ENCODE measurements at regions not wholly inside any gene's neighbourhood (a gene's known extent, or its start where the extent isn't known, plus 50 kb on each side); places are given as distances from the start of the nearest gene placed in this dataset.
"Not testable (repeated sequence)": the region's sequence is repeated elsewhere in the genome, so short reads cannot be mapped to it uniquely, and the experiment has no call there.

DNA sequence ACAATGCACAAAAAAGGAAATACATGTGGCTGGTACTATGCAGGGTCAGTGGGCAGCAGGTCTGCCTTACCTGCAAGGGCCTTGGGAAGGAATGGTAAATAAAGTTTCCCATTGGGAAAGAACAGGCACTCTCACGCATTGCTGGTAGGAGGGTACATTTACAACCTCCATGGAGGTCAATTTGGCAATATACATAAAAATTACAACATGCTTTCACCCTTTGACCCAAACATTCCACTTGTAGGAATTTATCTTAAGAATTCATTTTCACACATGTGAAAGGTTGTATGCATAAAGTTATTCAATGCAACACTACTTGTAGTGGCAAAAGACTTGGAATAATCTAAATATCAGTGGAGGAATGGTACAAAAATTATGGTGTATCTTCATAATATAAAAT is 216.4 kb downstream of the DLEU7 start:
- DNase-seq: no peak

DNA sequence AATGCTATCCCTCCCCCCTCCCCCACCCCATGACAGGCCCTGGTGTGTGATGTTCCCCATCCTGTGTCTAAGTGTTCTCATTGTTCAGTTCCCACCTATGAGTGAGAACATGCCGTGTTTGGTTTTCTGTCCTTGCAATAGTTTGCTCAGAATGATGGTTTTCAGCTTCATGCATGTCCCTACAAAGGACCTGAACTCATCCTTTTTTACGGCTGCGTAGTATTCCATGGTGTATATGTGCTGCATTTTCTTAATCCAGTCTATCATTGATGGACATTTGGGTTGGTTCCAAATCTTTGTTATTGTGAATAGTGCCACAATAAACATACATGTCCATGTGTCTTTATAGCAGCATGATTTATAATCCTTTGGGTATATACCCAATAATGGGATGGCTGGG is 215.0 kb downstream of the DLEU7 start:
- DNase-seq: not testable (repeated sequence)

DNA sequence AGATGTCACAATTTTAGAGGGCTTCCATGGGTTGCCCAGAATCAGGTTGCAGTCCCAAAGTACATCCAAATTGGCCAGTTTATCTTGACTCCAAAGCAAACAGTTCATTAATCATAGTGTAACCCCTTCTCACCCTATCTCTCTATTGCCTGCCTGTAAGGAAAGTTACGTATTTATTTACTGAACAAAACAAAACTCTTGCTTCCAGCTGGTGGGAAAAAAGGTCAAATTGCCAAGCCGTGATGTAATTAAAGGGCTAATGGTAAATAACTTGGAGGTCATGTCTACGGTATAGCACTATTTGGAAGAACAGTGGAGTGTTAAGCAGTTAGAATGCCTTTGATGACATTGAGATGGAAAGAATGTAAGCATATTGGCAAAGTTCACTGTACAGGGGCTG is 214.0 kb downstream of the DLEU7 start:
- no peak for DNase-seq

DNA sequence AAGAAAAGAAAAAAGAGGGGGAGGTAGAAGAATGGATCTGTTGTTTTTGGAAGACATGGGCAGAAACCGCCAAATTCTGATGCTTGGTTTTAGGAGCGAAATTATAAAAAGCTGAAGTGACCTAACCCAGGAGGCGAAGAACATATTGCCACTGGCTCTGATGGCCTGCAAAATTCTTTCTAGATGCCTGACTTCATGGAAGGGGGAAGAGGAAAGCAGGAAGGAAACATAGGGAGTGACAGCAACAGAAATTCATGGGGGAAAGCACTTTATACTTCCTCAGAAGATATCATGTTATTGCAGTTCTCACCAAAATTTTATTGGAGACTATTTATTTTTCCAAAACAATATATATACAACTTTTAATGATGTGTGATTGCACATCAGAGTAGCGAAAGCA is 213.5 kb downstream of the DLEU7 start:
- DNase-seq: no peak

DNA sequence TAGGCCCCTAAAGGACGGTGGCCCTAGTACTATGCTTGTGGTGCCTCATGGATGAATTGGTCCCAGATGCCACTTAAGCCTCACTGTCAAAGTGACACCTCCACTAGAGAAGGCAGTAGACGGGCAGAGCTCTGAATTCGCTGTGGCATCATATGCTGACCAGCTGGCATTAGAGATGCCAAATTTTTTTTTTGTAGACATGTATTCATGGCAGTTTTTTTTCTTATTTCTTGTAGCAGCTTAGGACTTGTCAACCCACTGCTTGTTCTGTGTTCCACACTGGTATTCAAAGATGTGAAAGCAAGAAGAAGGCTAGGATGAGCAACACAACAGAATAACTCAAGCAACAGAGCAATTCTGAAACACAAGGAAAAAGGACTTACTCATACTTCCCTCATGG is 212.5 kb downstream of the DLEU7 start:
- no peak for DNase-seq

DNA sequence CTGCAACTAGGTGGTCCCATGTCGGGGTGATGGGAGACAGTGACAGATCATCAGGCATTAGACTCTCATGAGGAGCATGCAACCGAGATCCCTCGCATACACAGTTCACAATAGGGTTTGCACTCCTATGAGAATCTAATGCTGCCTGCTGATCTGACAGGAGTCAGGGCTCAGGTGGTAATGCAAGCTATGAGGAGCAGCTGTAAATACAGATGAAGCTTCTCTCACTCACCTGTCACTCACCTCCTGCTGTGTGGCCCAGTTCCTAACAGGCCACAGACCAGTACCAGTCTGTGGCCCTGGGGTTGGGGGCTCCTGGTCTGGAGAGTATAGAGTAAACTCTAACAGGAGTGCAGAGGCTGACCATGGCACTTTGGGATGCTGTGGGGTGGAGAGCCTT is 209.2 kb downstream of the DLEU7 start:
- no peak for DNase-seq

DNA sequence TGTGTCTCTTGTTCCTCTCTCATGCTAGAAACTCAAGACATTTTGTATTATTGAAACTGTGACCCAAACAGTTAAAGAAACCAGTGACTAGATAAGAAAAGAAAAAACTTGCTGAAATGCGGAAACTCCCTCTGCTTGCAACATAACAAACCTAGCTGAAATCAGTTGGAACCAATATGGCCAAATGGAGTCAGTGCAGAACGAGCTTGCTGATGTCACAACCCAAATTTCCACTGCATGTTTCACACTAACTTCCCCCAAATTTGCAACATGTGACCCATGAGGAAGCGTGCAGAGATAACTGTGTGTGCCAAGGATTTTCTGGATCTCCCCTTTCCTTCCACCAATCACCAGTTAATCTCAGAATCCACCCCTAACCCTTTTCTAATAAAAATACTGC is 208.0 kb downstream of the DLEU7 start:
- DNase-seq: peak; percentile 28 to 32

DNA sequence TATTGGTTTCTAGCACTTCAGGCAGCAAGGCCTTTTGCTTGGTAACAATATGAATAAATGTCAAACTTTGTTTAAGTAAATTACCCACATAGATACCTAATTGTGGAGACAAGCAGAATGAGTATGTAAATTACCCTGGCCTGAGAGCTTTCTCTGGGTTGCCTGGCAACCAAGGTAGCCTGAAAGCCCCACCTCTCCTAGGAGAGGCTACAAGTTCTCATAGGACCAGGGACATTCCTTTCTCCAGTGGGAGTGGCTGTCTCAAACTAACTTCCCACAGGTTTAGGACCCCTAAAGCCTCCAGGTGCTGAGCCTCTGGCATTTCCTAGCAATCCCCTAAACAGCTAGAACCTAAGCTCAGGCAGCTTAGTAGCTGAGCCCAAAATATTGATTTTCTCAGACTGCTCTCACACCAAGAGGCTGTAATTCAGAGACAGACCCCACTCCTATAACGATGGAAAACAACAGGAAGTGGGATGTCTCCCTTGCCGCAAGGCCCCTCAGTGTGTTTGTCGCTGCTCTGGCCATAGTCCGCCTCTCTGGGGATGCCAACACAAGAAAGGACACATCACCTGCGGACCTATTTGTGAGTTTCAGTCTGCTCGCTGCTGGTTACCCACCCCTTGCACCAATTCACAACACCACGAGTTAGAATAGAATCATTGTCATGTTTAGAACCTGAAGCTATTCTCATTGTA is 207.3 kb downstream of the DLEU7 start:
- DNase-seq: no peak

DNA sequence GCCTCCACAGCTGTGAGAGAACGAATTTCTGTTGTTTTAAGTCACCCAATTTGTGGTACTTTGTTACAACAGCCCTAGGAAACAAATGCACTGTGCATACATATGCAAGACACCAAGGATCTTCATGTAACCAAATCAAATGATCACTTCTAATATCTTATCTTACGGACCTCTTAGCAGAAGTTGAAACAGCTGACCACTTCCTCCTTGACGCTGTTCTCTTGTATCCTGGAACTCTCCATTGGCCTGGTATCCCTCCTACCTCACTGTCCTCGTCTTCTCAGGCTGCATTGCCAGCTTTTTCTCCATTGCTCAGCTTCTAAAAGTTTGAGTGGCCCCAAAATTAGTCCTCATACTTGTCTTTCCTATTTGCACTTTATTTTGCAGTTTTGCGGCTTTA is 200.4 kb downstream of the DLEU7 start:
- DNase-seq: no peak

DNA sequence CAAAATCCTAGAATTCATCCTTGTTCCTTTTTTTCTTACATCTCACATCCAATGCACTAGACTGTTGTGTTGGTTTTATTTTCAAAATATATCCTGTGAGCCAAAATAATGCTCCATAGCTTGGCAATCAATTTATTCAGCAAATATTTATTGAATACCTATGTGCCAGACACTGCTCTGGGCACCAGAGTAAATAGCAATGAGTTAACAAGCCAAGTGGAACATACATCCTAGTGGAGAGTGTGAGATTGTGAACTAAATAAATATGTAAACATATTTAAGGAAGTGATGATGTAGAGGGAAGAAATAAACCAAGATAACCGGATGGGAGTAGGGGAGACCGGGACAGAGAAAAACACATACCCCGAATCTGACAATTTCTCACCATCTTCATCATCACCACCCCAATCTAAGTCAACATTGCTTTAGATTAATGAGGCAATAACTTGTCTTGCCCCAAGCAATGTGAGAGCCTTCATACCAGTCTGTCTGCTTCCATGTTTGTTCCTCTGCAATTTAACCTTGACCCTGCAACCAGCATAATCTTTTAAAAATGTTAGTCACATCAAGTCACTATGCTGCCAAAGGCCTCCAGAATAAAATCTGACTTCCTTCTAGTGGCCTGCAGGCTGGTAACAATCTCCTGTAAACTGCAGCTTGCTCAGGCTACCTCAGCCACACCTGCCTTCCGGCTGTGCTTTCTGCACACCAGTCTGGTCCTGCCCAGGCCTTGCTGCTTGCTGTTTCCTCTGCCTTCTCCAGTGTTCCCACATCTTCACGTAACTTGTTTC is 199.2 kb downstream of the DLEU7 start:
- DNase-seq: no peak

DNA sequence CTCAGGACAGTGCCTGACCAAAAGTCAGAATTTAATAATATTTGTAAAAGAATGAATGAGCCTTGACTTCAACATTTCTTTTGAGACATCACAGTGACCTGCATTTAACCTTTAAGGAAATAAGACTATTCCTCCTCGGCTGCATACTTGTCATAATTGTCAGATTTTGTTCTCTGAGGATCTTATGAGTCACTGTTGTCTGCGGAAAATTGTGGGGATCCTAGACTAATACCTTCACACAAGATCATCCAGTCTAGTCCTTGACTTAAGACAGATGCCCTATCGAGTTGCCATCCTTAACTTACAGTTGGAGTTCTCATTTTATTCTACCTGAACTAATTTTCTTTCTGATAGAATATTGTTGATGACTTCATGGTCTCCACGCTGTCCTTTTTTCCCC is 198.4 kb downstream of the DLEU7 start:
- no peak for DNase-seq

DNA sequence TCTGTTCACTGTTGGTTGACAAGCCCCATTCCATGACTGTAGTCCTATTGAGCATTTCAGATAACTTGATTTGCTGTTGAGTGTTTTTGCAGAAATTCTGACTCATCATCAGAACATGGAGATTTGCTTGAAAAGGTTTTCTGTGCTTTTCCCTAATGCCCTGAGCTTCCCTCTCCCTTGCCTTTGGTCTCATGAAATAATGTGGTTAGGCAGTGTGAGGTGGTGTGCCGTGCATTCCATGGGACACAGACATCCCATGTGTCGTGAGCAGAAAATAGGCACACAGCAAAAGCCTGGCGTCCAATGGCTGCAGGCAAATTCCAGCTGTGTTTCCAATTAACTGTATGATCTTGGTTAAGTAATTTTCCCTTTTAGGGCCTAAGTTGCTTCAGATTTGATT is 197.4 kb downstream of the DLEU7 start:
- DNase-seq: no peak

DNA sequence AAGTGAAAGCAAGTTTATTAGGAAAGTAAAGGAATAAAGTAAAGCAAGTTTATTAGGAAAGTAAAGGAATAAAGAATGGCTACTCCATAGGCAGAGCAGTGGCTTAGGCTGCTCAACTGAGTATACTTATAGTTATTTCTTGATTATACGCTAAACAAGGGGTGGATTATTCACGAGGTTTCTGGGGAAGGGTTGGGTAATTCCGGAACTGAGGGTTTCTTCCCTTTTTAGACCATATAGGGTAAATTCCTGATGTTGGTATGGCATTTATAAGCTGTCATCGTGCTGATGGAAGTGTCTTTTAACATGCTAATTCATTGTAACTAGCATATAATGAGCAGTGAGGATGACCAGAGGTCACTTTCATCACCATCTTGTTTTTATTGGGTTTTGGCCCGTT is 194.3 kb downstream of the DLEU7 start:
- no peak for DNase-seq

DNA sequence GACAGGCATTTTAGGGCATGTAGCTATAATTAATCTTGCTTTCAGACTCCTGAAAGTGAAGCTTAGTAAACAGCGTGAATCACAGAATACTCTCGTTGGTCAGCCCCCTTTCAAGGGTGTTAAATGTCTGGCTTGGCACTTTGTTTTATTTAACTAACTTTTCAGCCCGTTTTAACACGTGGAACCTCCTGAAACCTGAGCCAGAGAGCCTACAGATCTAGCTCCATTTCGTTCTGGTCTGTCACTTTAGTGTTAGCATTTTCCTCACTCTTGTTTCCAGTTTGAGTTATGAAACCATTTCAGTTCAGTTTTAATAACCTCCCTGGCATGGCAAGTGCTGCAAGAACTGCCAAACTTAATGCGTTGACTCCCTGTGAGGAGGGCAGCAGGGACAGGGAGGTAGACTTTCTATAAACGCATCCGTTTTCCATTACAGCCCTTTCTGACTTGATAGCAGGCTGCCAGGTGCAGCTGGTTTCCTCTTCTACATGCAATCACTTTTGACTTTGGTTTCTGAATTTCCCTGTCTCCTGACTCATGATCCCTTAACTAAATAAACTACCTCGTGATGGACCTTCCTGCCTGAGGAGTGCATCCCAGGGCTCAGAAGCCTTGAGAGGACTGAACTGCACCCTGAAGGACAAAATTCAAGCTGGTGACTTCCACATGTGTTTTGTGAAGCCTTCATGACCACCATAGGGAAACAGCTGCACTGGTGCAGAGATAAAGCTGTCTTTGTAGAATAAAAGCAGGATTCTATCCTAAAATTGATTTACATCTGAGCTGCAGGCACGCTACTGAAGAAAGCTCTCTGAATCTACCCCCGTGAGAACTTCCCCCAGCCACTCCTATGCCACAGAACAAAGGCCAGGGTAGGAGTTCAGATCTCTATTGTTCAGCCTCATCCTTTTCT is 192.6 kb downstream of the DLEU7 start:
- no peak for DNase-seq

DNA sequence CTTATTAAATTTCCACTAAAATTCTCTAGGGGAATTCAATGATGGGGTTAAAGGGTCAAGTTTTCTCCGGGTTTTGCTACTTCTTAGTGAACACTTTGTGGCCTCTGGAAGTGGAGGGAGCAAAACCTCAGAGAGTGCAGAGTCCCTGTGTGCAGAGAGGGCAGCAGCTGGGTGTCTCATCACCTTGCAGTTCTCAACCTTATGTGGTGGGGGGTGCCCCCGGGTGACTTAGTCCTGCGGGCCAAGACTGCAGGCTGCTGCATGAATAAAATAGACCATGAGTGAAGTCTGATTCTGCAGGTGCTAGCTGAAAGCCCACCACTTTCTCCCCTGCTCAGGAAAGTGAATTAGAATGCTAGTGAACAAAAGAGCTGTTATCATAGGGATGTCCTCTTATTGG is 191.6 kb downstream of the DLEU7 start:
- no peak for DNase-seq

DNA sequence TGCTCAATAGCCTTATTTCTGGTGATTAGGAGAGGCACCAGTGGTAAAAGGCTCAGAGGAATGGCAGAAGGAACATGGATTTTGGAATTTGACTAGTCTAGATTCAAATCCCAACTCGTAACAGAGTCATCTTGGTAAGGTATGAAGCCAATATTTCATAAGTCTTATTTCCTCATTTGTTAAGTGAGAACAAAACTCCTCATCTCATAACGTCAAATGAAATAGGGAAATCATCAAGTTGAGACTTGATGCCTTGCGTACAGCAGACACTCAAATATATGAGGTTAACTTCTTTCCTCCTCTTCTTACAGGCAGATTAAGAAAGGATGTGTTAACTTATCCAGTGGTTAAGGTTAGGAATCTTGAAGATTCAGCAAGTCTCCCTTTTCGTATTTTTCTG is 189.2 kb downstream of the DLEU7 start:
- DNase-seq: no peak

DNA sequence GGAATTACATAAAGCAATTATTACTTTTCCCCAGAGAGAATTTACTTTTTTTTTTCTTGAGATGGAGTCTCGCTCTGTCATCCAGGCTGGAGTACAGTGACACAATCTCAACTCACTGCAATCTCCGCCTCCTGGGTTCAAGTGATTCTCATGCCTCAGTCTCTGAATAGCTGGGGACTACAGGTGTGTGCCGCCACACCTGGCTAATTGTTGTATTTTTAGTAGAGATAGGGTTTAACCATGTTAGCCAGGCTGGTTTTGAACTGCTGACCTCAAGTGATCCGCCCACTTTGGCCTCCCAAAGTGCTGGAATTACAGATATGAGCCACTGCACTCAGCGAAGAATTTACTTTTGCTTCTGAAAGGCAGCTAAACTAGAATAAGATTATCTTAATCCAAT is 181.6 kb downstream of the DLEU7 start:
- not testable (repeated sequence) for DNase-seq

DNA sequence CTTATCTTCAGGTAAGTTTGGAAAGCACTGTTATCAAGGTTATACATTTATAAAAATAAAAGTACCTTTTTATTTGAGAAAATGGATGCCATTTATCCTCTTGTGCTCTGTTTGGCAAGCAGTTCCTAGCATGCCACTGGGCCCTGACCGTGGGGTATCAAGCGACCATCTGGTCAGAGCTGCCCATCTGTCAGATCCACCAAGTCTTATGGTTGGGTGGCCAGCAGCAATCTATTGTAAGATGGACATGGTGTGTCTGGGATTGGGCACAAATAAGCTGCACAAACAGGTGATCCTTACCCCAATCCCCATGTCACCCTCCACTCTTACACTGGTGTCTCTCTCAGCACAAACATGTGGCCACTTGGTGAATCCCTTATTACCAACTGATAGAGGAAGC is 178.5 kb downstream of the DLEU7 start:
- no peak for DNase-seq

DNA sequence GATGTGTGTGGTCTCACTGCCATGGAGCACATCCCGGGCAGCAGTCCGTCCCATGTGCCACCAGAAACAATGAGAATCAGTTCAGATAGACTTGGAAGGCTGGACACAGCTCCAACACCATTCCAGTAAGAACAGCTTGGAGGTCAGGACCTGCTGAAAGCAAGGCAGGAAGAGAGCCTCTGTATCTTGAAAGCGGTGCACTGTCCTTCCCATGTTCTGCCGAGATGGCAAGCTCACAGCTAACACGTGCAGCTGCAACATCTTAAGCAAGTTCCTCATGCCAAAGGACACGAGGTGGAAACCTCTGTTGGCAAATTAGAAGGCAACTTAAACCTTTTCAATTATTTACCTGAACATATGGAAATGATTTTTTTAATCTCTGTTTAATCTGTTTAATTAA is 175.4 kb downstream of the DLEU7 start:
- DNase-seq: no peak

DNA sequence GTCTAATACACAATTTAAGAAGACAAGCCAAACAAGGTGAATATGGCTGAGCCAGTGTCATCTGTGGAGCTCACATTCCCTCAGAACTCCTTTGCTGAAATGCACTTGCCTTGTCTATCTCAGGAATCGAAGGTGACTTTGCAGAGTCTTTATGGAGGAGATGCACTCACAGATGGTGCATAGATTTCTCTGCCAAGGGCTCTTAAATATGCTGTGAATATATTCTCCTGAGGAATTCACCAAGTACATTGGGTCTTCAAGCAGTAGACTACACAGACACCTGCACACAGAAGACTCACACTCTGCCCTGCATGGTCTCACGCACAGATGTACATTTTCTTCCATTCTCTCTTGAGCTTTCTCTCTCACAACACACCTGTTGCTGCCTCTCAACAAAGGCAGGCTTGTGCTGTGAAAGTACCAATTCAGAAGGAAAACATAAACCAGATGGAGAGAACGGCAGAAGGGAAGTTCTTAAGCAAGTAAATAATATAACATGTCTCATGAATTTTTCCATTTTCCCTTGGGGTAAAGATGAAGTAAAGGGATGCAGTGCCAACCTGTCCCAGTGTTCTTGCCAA is 174.7 kb downstream of the DLEU7 start:
- no peak for DNase-seq

DNA sequence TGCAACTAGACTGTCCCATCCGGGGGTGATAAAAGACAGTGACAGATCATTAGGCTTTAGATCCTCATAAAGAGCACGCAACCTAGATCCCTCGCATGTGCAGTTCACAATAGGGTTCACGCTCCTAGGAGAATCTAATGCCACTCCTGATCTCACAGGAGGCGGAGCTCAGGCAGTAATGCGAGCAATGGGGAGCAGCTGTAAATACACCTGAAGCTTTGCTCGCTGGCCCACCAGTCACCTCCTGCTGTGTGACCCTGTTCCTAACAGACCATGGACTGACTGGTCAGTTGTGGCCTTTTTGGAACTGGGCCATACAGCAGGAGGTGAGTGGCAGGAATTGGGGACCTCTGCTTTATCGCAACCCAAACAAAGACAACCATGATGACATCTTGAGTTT is 173.2 kb downstream of the DLEU7 start:
- DNase-seq: no peak

DNA sequence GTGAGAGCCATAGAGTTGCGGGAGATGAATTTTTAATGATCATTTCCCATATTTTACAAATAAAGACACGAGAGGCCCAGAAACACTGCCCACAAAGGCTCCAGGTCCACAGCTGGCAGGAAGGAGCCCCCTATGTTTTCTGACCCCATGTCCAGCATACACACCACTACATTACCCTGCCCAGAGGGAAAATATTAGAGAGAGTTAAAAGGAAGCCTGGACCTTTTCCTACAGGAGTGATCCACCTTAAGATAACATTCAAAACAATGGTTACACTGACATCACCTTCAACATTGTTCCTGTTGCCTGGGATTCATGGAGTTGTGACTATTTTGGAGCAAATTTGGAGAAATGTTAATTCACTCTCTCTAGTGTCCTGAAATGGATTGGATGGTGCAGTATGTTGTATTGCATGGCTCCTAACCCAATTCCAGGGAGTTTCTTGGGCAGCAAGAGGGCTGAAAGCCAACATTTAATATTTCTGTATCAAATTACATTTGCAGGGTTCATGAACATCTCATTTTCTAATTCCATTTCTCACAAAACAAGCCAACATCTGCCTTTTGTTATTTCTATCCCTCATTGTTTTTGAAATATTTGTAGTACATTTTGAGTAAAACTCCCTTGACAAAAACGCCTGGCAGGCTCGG is 172.5 kb downstream of the DLEU7 start:
- no peak for DNase-seq

DNA sequence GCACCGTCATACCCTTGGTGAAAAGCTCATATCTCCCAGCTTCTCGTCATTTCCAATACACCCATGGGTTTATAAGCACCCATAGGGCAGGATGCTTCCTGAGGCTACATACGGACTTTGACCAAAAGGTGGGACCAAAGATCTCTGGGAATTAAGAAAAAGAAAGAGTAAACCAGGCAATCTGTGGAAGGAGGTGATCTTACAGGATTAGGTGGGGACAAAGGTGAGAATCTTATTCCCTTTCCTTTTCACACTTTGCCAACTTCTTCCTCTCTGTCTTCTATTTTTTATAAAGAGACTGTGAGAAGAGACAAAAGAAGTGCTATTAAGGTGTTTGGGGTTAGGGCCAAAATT is 172.0 kb downstream of the DLEU7 start:
- DNase-seq: no peak
